GM18505 (cell line): ENCODE measurements at regions not wholly inside any gene's neighbourhood (a gene's known extent, or its start where the extent isn't known, plus 50 kb on each side); places are given as distances from the start of the nearest gene placed in this dataset.

Source experiments
- ATAC-seq: cut with Tn5 transposase; IDR thresholded peaks from one replicate; pipeline ENCODE4 v1.9.1; 2021; ENCODE audit not compliant: unreplicated experiment
- POLR2A ChIP-seq: IDR thresholded peaks from 4 replicates; pipeline ENCODE4 v1.6.1; 2011; ENCODE audit warnings: borderline replicate concordance; ENCODE audit not compliant: insufficient read depth, insufficient read length; ENCODE audit errors: extremely low read depth

DNA sequence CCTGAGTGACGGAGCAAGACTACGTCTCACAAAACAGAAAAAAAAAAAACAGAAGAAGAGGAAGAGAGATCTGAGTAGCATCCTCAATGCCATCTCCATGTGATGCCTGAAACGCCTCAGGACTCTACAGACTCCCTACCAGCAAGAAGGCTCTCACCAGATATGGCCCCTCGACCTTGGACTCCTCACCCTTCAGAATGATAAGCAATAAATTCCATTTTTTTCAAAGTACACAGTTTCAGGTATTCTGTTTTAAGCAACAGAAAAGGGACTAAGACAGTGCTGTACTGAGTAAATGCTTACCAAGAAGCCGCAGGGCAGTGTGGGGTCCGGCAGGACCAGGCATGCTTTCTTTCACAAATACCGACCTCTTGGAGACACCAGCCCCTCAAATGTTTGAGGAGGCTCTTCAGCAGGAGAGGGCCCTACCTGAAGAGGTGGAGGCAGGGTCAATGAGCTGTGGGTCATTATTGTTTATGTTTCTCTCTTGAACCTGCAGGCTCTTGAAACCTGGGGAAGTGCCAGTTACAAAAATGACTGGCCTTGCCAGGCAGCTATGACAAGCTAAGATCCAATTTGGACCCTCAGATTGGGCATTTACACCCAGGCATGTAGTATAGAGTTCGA is 204.1 kb upstream of the LYZL1 start:
- no peak for ATAC-seq
- no peak for TF ChIP-seq POLR2A

DNA sequence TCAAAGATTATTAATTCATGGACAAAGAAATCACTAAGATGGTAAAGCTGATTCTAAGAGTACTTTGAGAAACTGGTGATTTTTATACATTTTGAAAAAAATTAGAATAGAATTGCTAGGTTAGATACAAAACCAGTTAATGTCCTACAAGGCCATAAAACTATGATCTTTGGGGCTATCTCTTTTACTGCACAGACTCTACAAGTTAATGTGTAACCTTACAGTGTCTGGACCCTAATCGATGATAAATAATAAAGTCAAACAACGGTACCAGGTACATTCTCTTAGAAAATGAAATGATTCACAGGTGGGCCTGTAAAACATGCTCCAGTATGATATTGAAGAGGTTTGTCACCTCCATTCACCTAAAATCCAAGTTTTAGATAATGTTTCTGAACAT is 199.8 kb upstream of the LYZL1 start:
- no peak for TF ChIP-seq POLR2A
- ATAC-seq: no peak

DNA sequence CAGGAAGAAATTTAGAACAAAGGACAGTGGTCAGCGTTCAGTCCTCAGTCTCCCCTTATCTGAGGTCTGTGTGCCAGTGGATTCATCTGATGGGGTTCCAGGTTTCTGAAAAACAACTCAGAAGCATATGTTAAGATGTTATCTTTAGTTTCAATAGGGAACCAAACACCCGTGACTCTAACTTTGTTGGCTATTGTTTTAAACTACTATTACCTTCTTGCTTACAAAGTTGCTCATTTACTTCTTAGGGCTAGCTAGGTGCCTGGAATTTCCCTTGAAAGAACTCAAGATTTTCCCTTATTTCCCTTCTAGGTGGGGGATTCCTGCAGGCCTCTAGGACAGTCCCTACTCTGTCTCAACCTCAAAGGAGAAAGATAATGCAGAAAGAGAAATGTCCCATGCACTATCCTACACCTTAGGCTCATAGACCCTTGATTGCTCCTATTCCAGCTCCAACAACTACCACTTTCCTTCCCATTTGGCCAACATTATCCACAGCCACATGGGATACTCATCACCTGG is 192.5 kb upstream of the LYZL1 start:
- no peak for ATAC-seq
- no peak for TF ChIP-seq POLR2A

DNA sequence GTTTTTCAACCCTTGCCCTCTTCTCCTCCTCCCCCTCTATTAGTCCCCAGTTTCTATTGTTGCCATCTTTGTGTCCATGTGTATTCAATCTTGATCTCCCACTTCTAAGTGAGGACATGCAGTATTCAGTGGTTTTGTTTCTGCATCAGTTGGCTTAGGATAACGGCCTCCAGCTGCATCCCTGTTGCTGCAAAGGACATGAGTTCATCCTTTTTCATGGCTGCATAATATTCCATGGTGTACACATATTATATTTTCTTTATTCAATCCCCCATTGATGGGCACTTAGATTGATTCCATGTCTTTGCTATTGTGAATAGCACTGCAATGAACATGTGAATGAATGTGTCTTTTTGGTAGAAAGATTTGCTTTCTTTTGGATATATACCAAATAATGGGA is 190.4 kb upstream of the LYZL1 start:
- no peak for ATAC-seq
- no peak for TF ChIP-seq POLR2A

DNA sequence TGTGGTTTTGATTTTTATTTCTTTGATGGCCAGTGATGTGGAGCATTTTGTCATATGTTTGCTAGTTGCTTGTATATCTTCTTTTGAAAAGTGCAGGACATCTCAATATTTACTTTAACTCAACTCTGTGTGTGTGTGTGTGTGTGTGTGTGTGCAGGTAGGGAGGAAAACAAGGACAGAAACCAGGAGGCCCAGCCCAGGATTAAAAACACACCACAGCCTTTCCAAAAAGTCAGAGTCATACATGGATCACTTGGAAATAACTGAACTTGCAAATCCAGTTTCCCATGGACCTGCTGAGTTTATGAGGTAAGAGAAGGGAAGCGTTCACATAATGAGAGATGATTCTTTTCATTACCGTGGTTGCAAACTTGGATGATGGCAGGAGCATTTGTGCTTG is 189.9 kb upstream of the LYZL1 start:
- TF ChIP-seq POLR2A: no peak
- no peak for ATAC-seq

DNA sequence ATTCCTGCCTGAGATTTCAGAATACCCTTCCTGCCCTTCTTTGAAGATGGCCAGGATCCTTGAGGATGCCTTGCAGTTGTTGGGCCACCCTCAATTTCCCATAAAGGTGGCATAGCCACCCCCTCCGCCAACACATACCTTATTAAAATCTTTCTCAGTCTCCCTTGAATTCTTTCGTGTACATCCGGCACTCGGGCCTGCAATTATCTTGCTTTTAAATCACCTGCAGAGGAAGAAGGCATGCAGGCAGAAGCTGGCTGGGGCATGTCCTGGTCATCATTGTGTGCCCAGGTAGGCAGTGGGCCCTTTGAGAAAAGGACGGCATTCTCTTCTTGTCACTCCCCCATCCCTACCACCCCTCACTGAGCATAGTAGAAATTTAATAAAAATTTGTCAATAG is 189.5 kb upstream of the LYZL1 start:
- no peak for TF ChIP-seq POLR2A
- ATAC-seq: no peak

DNA sequence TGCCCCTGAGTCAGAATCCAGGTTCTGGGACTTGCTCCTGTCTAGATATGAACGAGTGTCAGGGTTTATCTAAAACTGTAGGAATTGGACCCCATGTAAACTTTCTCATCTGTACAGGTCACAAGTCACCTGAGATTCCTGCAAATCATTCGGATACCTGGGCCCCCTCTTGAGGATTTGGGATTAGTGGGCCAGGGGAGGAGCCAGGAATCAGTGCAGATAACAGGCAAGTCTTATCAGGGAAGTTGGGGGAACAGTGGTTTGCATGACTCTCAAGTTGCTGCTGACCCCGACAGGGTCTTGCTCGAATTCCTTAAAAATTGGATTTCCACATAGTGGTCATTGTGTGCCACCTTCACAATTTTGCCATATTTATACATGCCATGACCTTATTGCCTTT is 188.4 kb upstream of the LYZL1 start:
- TF ChIP-seq POLR2A: no peak
- no peak for ATAC-seq

DNA sequence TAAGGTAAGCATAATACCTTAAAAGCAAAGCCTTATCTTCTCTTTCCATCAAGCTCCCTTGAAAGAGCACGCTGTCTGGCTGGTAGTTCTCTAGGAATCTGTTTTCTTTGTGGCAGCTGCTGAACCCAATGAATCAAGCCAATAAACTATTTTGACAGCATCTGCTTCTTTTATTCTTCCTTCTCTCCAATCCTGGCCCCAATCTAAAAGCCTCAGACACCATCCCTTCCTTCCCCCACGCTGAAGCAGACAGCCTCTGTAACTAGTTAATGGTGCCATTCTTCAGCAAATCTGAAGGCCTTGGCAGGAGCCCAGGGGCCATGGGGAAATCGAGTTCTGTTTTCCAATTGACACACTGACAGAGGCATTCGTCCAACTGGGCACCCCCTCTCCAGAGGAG is 186.6 kb upstream of the LYZL1 start:
- ATAC-seq: no peak
- no peak for TF ChIP-seq POLR2A

DNA sequence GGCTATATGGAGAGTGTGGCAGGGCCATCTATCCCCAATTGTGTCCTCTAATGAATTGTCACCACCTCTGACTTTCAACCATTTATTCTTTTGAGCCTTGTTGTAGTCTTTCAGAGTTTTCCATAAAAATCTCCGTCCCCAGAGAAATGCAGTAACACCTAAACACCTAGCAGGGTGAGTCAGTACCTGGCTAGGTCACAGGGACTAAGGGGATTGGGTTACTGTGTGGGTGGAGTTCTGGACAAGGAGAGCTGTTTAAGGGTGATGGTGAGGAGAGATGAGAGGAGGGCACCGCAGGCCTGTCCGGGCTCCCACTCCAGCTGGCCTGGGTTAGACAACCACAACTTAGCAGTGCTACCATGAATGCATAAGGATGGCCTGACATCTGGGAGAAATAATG is 186.2 kb upstream of the LYZL1 start:
- ATAC-seq: no peak
- no peak for TF ChIP-seq POLR2A

DNA sequence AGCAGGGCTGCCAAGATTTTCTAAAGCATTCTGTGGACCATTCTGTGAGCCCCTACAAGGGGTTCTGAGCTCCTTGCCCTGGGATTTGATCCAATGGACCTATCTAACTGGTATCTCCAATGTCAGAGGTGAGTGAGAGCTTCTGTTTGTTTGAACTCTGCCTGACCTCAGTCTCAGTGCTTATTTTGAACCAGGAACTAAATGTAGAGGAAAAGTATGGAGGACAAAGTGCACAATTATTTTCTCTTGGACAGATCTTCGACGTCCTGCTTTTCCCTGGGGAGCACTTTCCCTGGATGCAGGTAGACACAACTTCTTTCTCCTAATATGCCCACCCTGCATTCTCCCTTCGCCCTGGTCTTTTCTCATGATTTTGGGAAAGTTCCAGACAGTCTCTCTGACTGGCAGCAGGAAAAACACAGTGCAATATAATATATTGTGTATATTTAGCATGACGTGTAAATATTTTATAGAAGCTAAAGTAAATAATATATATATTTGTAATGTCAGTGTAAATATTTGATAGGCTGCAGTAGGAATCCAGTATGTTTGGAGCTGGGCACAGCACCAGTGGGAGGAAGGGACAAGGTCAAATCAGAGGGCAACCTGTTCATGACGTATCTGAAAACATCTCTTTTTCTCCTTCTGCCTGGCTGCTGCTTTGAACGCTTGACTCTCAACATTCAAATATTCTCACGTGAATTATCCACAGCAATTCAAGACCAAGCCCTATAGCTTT is 184.0 kb upstream of the LYZL1 start:
- ATAC-seq: no peak
- no peak for TF ChIP-seq POLR2A

DNA sequence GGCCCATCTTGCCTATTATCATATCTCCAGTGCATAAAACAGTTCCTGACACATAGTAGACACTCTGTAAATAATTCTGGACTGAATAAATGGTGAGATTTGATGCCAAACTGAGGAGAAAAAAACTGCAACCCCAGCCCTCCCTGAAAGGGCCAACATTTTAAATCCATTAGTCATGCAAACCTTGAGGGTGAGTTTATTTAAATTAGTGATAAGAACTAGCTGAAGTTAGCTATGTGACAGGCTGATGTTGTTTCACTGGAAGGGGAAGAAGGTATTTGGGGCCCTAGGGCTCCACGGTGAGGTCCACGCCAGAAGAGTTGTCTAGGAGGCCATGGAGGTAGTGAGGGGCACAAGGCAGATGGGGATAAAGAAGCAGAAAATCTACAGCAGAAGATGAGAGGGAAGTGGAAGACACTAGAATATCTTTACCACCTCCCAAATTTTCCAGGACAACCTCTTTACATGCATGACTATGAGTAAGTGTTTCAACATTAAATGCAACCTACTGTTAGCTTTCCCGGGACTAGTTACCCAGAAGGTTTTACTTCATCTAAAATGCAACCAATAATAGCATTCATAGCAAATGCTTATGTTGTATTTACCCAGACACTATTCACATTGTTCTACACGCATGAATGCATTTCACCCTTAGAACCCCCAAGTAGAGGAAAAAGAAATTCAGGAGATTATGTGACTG is 183.2 kb upstream of the LYZL1 start:
- ATAC-seq: no peak
- no peak for TF ChIP-seq POLR2A

DNA sequence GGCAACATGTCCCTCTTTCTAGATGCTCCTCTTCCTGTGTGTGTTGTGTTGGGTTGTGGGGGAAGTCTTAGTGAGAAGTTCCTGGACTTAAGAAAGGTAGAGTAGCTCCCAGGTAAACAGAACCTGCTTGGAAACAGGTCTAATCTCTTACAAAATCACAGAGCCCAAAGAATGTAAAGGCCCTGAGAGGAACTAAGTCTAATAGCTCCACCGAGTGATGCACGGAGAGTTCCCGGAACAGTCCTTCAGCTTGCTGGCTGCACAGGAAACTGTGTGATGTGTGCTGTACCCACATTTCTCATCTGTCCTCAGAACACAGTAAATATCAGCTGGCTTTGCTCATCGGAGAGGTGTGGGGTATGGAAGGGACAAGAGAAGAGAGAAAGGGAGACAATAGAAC is 182.6 kb upstream of the LYZL1 start:
- no peak for ATAC-seq

DNA sequence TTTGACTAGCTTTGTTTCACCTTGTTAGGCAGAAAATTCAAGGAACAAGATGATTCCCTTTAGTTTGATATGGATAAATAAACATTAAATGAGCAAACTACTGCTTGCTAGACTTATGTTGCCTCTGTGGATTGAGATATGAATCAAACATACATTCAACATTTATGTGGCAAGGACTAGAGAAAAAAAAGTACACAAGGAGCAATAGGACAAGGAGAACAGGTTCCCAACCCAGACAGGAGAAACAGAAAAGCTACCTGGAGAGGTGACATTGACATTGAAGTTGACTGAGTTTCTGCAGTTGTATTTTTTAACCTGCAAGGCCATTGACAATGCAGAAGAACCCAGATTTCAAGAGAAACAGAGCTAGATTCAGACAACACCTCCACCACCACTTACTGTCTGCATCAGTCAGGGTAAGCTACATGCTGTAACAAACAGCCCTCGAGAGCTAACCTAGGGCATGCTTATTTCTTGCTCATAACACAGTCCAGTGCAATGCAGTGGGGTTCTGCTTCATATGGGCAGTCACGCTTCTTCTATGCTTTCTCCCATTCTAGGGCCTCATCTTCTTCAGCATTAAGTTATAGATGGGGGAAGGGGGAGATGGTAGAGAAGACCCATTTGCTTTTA is 180.9 kb upstream of the LYZL1 start:
- ATAC-seq: no peak

More for the DNA sequence above, 182.6 kb upstream of the LYZL1 start:
- TF ChIP-seq POLR2A: no peak

More for the DNA sequence above, 180.9 kb upstream of the LYZL1 start:
- no peak for TF ChIP-seq POLR2A
